IPS-18a (cell line): ENCODE measurements at regions not wholly inside any gene's neighbourhood (a gene's known extent, or its start where the extent isn't known, plus 50 kb on each side); places are given as distances from the start of the nearest gene placed in this dataset.

ENCODE experiments used
- H3K27ac ChIP-seq: one replicate; pipeline ENCODE4 v1.5.1; 2013; ENCODE audit warnings: low read length
- H3K27me3 ChIP-seq: one replicate; pipeline ENCODE4 v1.6.1; 2013; ENCODE audit warnings: mild to moderate bottlenecking, low read length; ENCODE audit not compliant: control insufficient read depth, insufficient read depth
- H3K36me3 ChIP-seq: one replicate; pipeline ENCODE4 v1.6.1; 2013; ENCODE audit warnings: low read depth, low read length; ENCODE audit not compliant: control insufficient read depth
- H3K4me1 ChIP-seq: one replicate; pipeline ENCODE4 v1.6.1; 2013; ENCODE audit warnings: low read depth, low read length; ENCODE audit not compliant: control insufficient read depth
- H3K4me3 ChIP-seq: one replicate; pipeline ENCODE4 v1.5.1; 2013; ENCODE audit warnings: low read length
- H3K9ac ChIP-seq: one replicate; pipeline ENCODE4 v1.6.1; 2013; ENCODE audit warnings: mild to moderate bottlenecking, low read length, moderate library complexity
- H3K9me3 ChIP-seq: one replicate; pipeline ENCODE4 v1.6.1; 2013; ENCODE audit warnings: low read depth, low read length; ENCODE audit not compliant: control insufficient read depth

GRCh38 chr1:87902830-87903229 is 574.1 kb downstream of the LMO4 start:
- H3K27ac ChIP-seq = no peak overlapping the region
- peaks cover 4% of the 10 kb centered on the region for H3K4me1 ChIP-seq
- no peaks in the 10 kb centered on the region for H3K36me3 ChIP-seq
- no peak overlapping the region for H3K4me3 ChIP-seq
- no peak overlapping the region for H3K9ac ChIP-seq
- H3K27me3 ChIP-seq = no peaks in the 10 kb centered on the region
- H3K9me3 ChIP-seq = no peaks in the 10 kb centered on the region

DNA sequence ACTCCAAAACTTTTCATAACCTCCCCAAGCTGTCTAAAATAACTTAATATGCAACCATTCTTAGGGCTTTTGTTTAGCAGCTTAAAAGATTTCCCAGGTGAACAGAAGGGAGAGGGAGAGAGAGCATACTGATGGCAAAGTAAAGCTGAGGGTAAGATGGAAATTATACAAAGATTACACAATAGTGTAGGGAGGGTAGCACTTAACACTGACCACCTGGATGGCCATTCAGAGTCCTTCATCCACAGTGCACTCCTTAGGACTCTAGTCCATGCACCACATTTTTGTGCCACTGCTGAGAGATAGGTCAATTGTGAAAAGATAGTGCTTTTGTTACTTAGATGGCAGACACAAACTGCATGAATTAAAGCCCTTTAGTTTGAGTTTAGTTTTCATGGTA is 574.6 kb downstream of the LMO4 start:
- Histone ChIP-seq H3K27me3 (no peaks in the 10 kb centered on the region), H3K9me3 (no peaks in the 10 kb centered on the region), H3K9ac (no peak overlapping the region), H3K36me3 (no peaks in the 10 kb centered on the region), H3K27ac (no peak overlapping the region), H3K4me1 (peaks cover 4% of the 10 kb centered on the region), H3K4me3 (no peak overlapping the region)

- peaks cover 4% of the 10 kb centered on the region for H3K4me1 ChIP-seq
- H3K27me3 ChIP-seq = no peaks in the 10 kb centered on the region
- H3K4me3 ChIP-seq = no peak overlapping the region
- no peak overlapping the region for H3K27ac ChIP-seq
- H3K36me3 ChIP-seq = no peaks in the 10 kb centered on the region
- no peaks in the 10 kb centered on the region for H3K9me3 ChIP-seq
- H3K9ac ChIP-seq = no peak overlapping the region
These were observed 576.0 kb downstream of the LMO4 start for GRCh38 chr1:87904651-87905050.

DNA sequence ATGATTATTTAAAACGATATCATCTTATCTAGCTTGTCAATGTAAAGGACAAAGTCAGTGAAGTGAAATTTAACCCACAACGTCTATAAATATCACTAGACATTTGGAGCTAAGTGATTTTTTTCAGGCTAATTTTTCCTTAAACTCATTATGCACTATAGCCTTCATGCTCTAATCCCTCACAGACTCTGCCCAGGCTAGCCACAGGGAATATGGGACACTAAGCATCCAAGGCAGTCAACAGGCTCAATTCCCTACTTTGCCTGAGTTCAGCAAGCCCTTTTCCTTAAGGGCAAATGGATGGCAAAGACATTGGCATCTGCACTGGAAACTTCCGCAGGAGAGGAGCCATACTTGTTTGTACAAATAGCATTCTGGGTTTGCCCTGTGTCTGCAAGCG is 577.0 kb downstream of the LMO4 start:
- no peaks in the 10 kb centered on the region for H3K9me3 ChIP-seq
- H3K27me3 ChIP-seq = no peaks in the 10 kb centered on the region
- no peak overlapping the region for H3K4me3 ChIP-seq
- H3K27ac ChIP-seq = no peak overlapping the region
- no peaks in the 10 kb centered on the region for H3K36me3 ChIP-seq
- no peak overlapping the region for H3K9ac ChIP-seq
- peaks cover 4% of the 10 kb centered on the region for H3K4me1 ChIP-seq

DNA sequence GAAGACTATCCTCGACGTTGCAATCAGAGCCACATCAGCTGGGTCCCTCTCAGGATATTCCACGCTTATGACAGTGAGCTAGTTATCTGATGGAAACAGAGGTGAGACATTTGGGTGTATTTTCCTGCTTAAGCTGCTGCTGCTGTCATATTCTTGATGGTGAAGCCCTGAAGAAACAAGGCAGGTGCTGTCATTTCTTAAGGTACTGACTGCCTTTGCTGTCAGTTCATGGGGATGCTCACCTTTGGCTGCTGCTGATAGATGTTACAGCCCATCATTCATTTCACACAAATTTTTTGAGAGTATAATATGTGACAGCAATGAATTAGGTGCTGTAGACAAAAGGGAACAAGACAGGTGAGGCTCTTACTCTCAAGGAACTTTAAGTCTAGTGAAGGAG is 577.4 kb downstream of the LMO4 start:
- no peak overlapping the region for H3K9ac ChIP-seq
- no peak overlapping the region for H3K4me3 ChIP-seq
- H3K27ac ChIP-seq = no peak overlapping the region

DNA sequence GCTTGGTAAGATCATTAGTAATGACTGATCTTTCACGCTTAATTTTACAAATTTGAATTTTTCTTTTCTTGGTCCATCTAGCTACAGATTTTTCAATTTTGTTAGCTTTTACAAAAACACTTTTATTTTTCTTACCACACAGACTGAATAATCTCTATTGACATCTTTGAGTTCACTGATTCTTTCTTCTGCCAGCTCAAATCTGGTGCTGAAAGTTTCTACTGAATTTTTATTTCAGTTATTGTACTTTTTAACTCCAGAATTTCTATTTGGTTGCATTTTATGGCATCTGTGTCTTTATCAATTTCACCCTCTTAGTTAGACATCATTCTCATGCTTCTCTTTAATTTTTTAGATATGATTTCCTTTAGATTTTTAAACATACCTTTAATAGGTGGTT is 584.7 kb downstream of the LMO4 start:
- no peak overlapping the region for H3K4me3 ChIP-seq
- no peaks in the 10 kb centered on the region for H3K4me1 ChIP-seq
- no peaks in the 10 kb centered on the region for H3K27me3 ChIP-seq
- H3K27ac ChIP-seq = no peak overlapping the region
- H3K9me3 ChIP-seq = no peaks in the 10 kb centered on the region
- H3K9ac ChIP-seq = no peak overlapping the region
- no peaks in the 10 kb centered on the region for H3K36me3 ChIP-seq

More for the DNA sequence above, 577.4 kb downstream of the LMO4 start:
- no peaks in the 10 kb centered on the region for H3K36me3 ChIP-seq
- no peaks in the 10 kb centered on the region for H3K9me3 ChIP-seq
- H3K4me1 ChIP-seq = peaks cover 4% of the 10 kb centered on the region
- H3K27me3 ChIP-seq = no peaks in the 10 kb centered on the region

DNA sequence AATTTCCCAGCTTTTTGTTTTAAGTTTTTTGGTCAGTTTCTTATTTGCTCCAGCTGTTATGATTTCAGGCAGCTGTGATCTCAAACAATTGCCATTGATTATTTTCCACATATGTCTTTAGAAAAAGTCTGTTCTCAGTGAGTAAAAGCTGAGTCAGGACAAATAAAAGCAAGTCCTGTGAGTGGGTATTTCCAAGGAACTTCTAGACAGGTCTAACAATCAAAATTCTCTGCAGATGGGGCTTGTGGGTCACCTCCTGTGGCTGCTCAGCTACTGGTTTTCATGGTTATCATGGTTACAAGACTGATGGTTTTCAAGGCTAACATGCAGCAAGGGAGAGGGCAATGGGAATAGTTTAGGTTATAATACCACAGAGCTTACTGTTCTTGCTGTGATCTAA is 585.7 kb downstream of the LMO4 start:
- Histone ChIP-seq H3K9ac (no peak overlapping the region), H3K9me3 (no peaks in the 10 kb centered on the region), H3K4me3 (no peak overlapping the region), H3K27ac (no peak overlapping the region), H3K27me3 (no peaks in the 10 kb centered on the region), H3K36me3 (no peaks in the 10 kb centered on the region), H3K4me1 (no peaks in the 10 kb centered on the region)

- H3K36me3 ChIP-seq = no peaks in the 10 kb centered on the region
- no peak overlapping the region for H3K9ac ChIP-seq
- no peaks in the 10 kb centered on the region for H3K4me1 ChIP-seq
- H3K27ac ChIP-seq = no peak overlapping the region
- H3K4me3 ChIP-seq = no peak overlapping the region
- H3K9me3 ChIP-seq = no peaks in the 10 kb centered on the region
- no peaks in the 10 kb centered on the region for H3K27me3 ChIP-seq
These were observed 587.1 kb downstream of the LMO4 start for GRCh38 chr1:87915771-87916170.

- H3K9ac ChIP-seq = no peak overlapping the region
- no peaks in the 10 kb centered on the region for H3K36me3 ChIP-seq
- no peaks in the 10 kb centered on the region for H3K4me1 ChIP-seq
- H3K27ac ChIP-seq = no peak overlapping the region
- H3K27me3 ChIP-seq = no peaks in the 10 kb centered on the region
- no peak overlapping the region for H3K4me3 ChIP-seq
- H3K9me3 ChIP-seq = no peaks in the 10 kb centered on the region
These were observed 588.3 kb downstream of the LMO4 start for GRCh38 chr1:87916965-87917364.

GRCh38 chr1:87918398-87918797 is 589.7 kb downstream of the LMO4 start:
- Histone ChIP-seq H3K27ac (no peak overlapping the region), H3K4me1 (no peaks in the 10 kb centered on the region), H3K9me3 (no peaks in the 10 kb centered on the region), H3K27me3 (no peaks in the 10 kb centered on the region), H3K36me3 (no peaks in the 10 kb centered on the region), H3K4me3 (no peak overlapping the region), H3K9ac (no peak overlapping the region)

DNA sequence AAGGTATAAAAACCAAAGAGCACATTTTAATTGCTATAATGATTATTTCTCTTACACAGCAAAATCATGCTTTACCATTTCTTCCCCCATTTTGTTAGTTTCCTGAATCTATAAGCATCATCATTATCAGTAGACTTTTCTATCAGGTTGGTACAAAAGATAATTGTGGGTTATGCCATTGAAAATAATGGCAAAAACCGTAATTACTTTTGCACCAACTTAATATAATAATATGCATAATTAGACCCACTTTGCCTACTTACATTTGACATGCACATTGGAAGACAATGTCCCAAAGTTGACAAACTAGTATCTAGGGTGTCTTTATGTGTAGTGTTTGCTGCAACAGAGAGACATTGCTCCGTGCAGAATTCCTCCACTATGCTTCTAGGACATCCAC is 594.2 kb downstream of the LMO4 start:
- no peak overlapping the region for H3K4me3 ChIP-seq
- H3K36me3 ChIP-seq = no peaks in the 10 kb centered on the region
- no peaks in the 10 kb centered on the region for H3K9me3 ChIP-seq
- no peaks in the 10 kb centered on the region for H3K27me3 ChIP-seq
- H3K9ac ChIP-seq = no peak overlapping the region
- H3K4me1 ChIP-seq = no peaks in the 10 kb centered on the region
- H3K27ac ChIP-seq = no peak overlapping the region

DNA sequence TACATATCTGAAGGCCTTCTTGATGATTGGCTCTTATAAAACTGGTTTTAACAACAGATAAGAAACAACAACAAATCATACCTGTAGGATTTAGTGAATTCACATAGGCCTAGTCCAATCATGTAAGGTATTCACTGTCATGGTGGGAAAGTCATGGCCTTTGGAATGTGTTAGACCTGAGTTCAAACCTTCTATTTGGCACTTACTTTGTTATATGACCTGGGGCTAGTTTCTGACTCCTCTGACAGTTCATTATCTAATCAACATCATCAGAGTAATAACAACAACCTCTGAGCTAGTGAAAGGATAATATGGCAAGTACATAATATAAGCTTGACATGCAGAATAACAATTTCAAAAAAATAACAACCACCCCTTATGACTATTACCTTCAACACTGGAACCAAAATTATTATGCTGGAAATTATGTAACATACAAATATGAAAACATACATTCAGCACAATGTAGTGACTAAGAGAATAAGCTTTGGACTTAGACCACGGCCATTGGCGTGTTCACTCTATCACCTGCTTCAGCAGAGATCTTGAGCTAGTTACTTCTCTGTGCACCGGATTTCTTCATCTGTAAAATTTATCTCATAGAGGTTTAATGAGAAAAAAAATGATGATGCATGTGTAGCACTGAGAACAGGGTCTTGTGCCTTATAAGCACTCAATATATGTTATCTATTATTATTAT is 597.6 kb downstream of the LMO4 start:
- no peak overlapping the region for H3K4me3 ChIP-seq
- no peak overlapping the region for H3K9ac ChIP-seq
- H3K27ac ChIP-seq = no peak overlapping the region
- no peaks in the 10 kb centered on the region for H3K4me1 ChIP-seq
- no peaks in the 10 kb centered on the region for H3K36me3 ChIP-seq
- H3K9me3 ChIP-seq = peaks cover 5% of the 10 kb centered on the region
- no peaks in the 10 kb centered on the region for H3K27me3 ChIP-seq
